MV-4-11 (cell line): ENCODE measurements at regions not wholly inside any gene's neighbourhood (a gene's known extent, or its start where the extent isn't known, plus 50 kb on each side); places are given as distances from the start of the nearest gene placed in this dataset.
"Not testable (repeated sequence)": the region's sequence is repeated elsewhere in the genome, so short reads cannot be mapped to it uniquely, and the experiment has no call there.

Experiments
- DNase-seq: peaks from one replicate; lab custom pipeline; 2025; lab: John Stamatoyannopoulos, UW

- no peak for DNase-seq
These were observed 1009.5 kb upstream of the WWC1 start for GRCh38 chr5:167281925-167282324.

GRCh38 chr5:167283691-167284090 lies 1007.8 kb upstream of the WWC1 start:
- DNase-seq: no peak

GRCh38 chr5:167284222-167284890 lies 1007.1 kb upstream of the WWC1 start:
- no peak for DNase-seq

- no peak for DNase-seq
These were observed 1005.9 kb upstream of the WWC1 start for GRCh38 chr5:167285591-167285990.

GRCh38 chr5:167286891-167287290 lies 1004.6 kb upstream of the WWC1 start:
- DNase-seq: no peak

- DNase-seq: no peak
These were observed 1001.0 kb upstream of the WWC1 start for GRCh38 chr5:167290478-167290877.

GRCh38 chr5:167294882-167295680 lies 996.4 kb upstream of the WWC1 start:
- DNase-seq: peak; percentile 39

GRCh38 chr5:167295681-167296005 lies 995.8 kb upstream of the WWC1 start:
- no peak for DNase-seq

GRCh38 chr5:167296066-167296465 lies 995.4 kb upstream of the WWC1 start:
- DNase-seq: no peak

GRCh38 chr5:167296661-167297060 lies 994.8 kb upstream of the WWC1 start:
- no peak for DNase-seq

- DNase-seq: not testable (repeated sequence)
These were observed 991.6 kb upstream of the WWC1 start for GRCh38 chr5:167299861-167300260.

GRCh38 chr5:167303582-167303981 lies 987.9 kb upstream of the WWC1 start:
- no peak for DNase-seq

GRCh38 chr5:167304834-167305469 lies 986.5 kb upstream of the WWC1 start:
- DNase-seq: no peak

GRCh38 chr5:167305591-167306213 lies 985.7 kb upstream of the WWC1 start:
- no peak for DNase-seq

- DNase-seq: no peak
These were observed 984.4 kb upstream of the WWC1 start for GRCh38 chr5:167307042-167307441.

- no peak for DNase-seq
These were observed 983.0 kb upstream of the WWC1 start for GRCh38 chr5:167308466-167308865.

GRCh38 chr5:167309941-167310517 lies 981.4 kb upstream of the WWC1 start:
- no peak for DNase-seq

- DNase-seq: no peak
These were observed 980.1 kb upstream of the WWC1 start for GRCh38 chr5:167311340-167311739.

GRCh38 chr5:167312225-167312624 lies 979.2 kb upstream of the WWC1 start:
- DNase-seq: peak; percentile 1

- no peak for DNase-seq
These were observed 975.7 kb upstream of the WWC1 start for GRCh38 chr5:167315762-167316161.

- no peak for DNase-seq
These were observed 973.6 kb upstream of the WWC1 start for GRCh38 chr5:167317884-167318283.

GRCh38 chr5:167319243-167319642 lies 972.2 kb upstream of the WWC1 start:
- DNase-seq: no peak
